IMR-90 (cell line): ENCODE measurements at regions not wholly inside any gene's neighbourhood (a gene's known extent, or its start where the extent isn't known, plus 50 kb on each side); places are given as distances from the start of the nearest gene placed in this dataset.

ENCODE experiments used
- ATAC-seq: fragments of 200-7000 bp; cut with Tn5 transposase; 2 replicates; pipeline ENCODE4 v1.9.1; 2020; ENCODE audit warnings: low read depth, mild to moderate bottlenecking, moderate library complexity
- BruUV-seq: library from RNA; stranded (reverse); fragments of 400-500 nt; replicated peaks from 2 replicates; lab custom pipeline; 2021; lab: Mats Ljungman, UMichigan
- CTCF ChIA-PET: fragments of 300-600 bp; formaldehyde crosslinking; extraction: SDS; loops from one replicate; lab custom pipeline; 2021; ENCODE audit warnings: antibody characterized with exemption; lab: Yijun Ruan, JAX
- POLR2A ChIA-PET: fragments of 300-600 bp; sonication (Branson Sonifier 250); formaldehyde crosslinking; loops from one replicate; lab custom pipeline; 2022; ENCODE audit warnings: antibody characterized with exemption; ENCODE audit not compliant: unreplicated experiment; lab: Charles Lee
- DNase-seq: peaks from one replicate; pipeline ENCODE4 v3.0.0; 2013
- H2AFZ ChIP-seq: replicated peaks from 2 replicates; pipeline ENCODE3; 2013; ENCODE audit warnings: low read length, mild to moderate bottlenecking; ENCODE audit not compliant: poor library complexity
- H2AK5ac ChIP-seq: 2 replicates; pipeline ENCODE4 v1.6.1; 2013; ENCODE audit warnings: low read depth, low read length, inconsistent platforms
- H2AK9ac ChIP-seq: replicated peaks from 2 replicates; pipeline ENCODE3; 2013; ENCODE audit warnings: mild to moderate bottlenecking, low read depth, low read length, moderate library complexity; ENCODE audit not compliant: poor library complexity
- H2BK120ac ChIP-seq: 2 replicates; pipeline ENCODE4 v1.6.1; 2013; ENCODE audit warnings: low read depth, low read length, inconsistent platforms
- H2BK15ac ChIP-seq: 3 replicates; pipeline ENCODE4 v1.6.1; 2013; ENCODE audit warnings: low read depth, low read length, inconsistent platforms
- H2BK20ac ChIP-seq: 2 replicates; pipeline ENCODE4 v1.6.1; 2013; ENCODE audit warnings: low read depth, mild to moderate bottlenecking, inconsistent platforms, low read length, moderate library complexity
- H2BK5ac ChIP-seq: 2 replicates; pipeline ENCODE4 v1.6.1; 2013; ENCODE audit warnings: mild to moderate bottlenecking, low read depth, low read length, inconsistent platforms; ENCODE audit not compliant: poor library complexity, severe bottlenecking
- H3K14ac ChIP-seq: replicated peaks from 2 replicates; pipeline ENCODE4 v1.6.1; 2013; ENCODE audit warnings: low read depth, low read length, inconsistent platforms
- H3K18ac ChIP-seq: 2 replicates; pipeline ENCODE4 v1.6.1; 2013; ENCODE audit warnings: low read depth, low read length, control low read depth
- H3K23ac ChIP-seq: 2 replicates; pipeline ENCODE4 v1.6.1; 2013; ENCODE audit warnings: low read depth, low read length, inconsistent platforms
- H3K27ac ChIP-seq: 2 replicates; pipeline ENCODE4 v1.5.1; 2013; ENCODE audit warnings: mild to moderate bottlenecking, control low read depth, low read length; ENCODE audit not compliant: insufficient read depth
- H3K27me3 ChIP-seq: 2 replicates; pipeline ENCODE4 v1.6.1; 2013; ENCODE audit warnings: low read length; ENCODE audit not compliant: control insufficient read depth, insufficient read depth
- H3K36me3 ChIP-seq: 2 replicates; pipeline ENCODE4 v1.6.1; 2013; ENCODE audit warnings: low read length, mixed read lengths; ENCODE audit not compliant: control insufficient read depth, insufficient read depth
- H3K4ac ChIP-seq: 2 replicates; pipeline ENCODE4 v1.6.1; 2013; ENCODE audit warnings: low read depth, low read length, inconsistent platforms
- H3K4me1 ChIP-seq: 2 replicates; pipeline ENCODE4 v1.6.1; 2013; ENCODE audit warnings: low read length, mixed read lengths; ENCODE audit not compliant: control insufficient read depth, insufficient read depth
- H3K4me2 ChIP-seq: 2 replicates; pipeline ENCODE4 v1.6.1; 2013; ENCODE audit warnings: low read depth, mild to moderate bottlenecking, control low read depth, low read length, moderate library complexity
- H3K4me3 ChIP-seq: 2 replicates; pipeline ENCODE4 v1.5.1; 2013; ENCODE audit warnings: low read depth, mild to moderate bottlenecking, control low read depth, low read length, moderate library complexity; ENCODE audit not compliant: insufficient read depth
- H3K56ac ChIP-seq: 2 replicates; pipeline ENCODE4 v1.6.1; 2013; ENCODE audit warnings: low read length, inconsistent platforms; ENCODE audit not compliant: insufficient read depth; ENCODE audit errors: extremely low read depth
- H3K79me1 ChIP-seq, 2 experiments: 2 replicates each; pipeline ENCODE4 v1.6.1; 2013; ENCODE audit warnings: low read length in 2 of 2, inconsistent platforms in 1 of 2, low read depth in 1 of 2
- H3K9ac ChIP-seq: 2 replicates; pipeline ENCODE4 v1.6.1; 2013; ENCODE audit warnings: low read depth, low read length, control low read depth
- H3K9me1 ChIP-seq: 2 replicates; pipeline ENCODE4 v1.6.1; 2013; ENCODE audit warnings: low read length, inconsistent platforms; ENCODE audit not compliant: insufficient read depth
- H3K9me3 ChIP-seq: 2 replicates; pipeline ENCODE4 v1.6.1; 2013; ENCODE audit warnings: low read length; ENCODE audit not compliant: control insufficient read depth, insufficient read depth
- H4K20me1 ChIP-seq: 2 replicates; pipeline ENCODE4 v1.6.1; 2013; ENCODE audit warnings: low read length, inconsistent platforms; ENCODE audit not compliant: insufficient read depth
- H4K5ac ChIP-seq: 2 replicates; pipeline ENCODE4 v1.6.1; 2013; ENCODE audit warnings: mild to moderate bottlenecking, low read depth, low read length, control low read depth
- H4K8ac ChIP-seq, 2 experiments: 2 replicates each; pipeline ENCODE4 v1.6.1; 2013; ENCODE audit warnings: low read depth in 2 of 2, low read length in 2 of 2, control low read depth in 1 of 2, inconsistent platforms in 1 of 2
- H4K91ac ChIP-seq: 2 replicates; pipeline ENCODE4 v1.6.1; 2013; ENCODE audit warnings: low read depth, low read length, inconsistent platforms; ENCODE audit not compliant: insufficient read depth
- BHLHE40 ChIP-seq: fragments of 150-350 bp; IDR thresholded peaks from 2 replicates; pipeline ENCODE4 v1.6.1; 2016; ENCODE audit warnings: mild to moderate bottlenecking, low read depth, low read length
- CTCF ChIP-seq: conservative IDR thresholded peaks from 2 replicates; pipeline ENCODE4 v1.5.1; 2012; ENCODE audit warnings: mild to moderate bottlenecking, low read depth, low read length, improper control_type of control experiment
- FOS ChIP-seq: fragments of 150-350 bp; IDR thresholded peaks from 2 replicates; pipeline ENCODE4 v1.6.1; 2016; ENCODE audit warnings: low read depth, low read length
- MAFK ChIP-seq: IDR thresholded peaks from 2 replicates; pipeline ENCODE4 v1.6.1; 2012; ENCODE audit warnings: low read depth, low read length, improper control_type of control experiment
- MAZ ChIP-seq: IDR thresholded peaks from 2 replicates; pipeline ENCODE4 v1.6.1; 2012; ENCODE audit warnings: low read depth, mild to moderate bottlenecking, low read length, improper control_type of control experiment, moderate library complexity, borderline replicate concordance
- MXI1 ChIP-seq: IDR thresholded peaks from 2 replicates; pipeline ENCODE4 v1.6.1; 2012; ENCODE audit warnings: low read depth, mild to moderate bottlenecking, low read length, moderate library complexity, borderline replicate concordance
- POLR2A ChIP-seq: IDR thresholded peaks from 2 replicates; pipeline ENCODE4 v1.6.1; 2012; ENCODE audit warnings: mild to moderate bottlenecking, low read depth, low read length
- RAD21 ChIP-seq: IDR thresholded peaks from 2 replicates; pipeline ENCODE4 v1.6.1; 2012; ENCODE audit warnings: low read length, improper control_type of control experiment
- RFX5 ChIP-seq: IDR thresholded peaks from 2 replicates; pipeline ENCODE4 v1.8.0; 2012; ENCODE audit warnings: low read depth, mild to moderate bottlenecking, low read length, moderate library complexity
- SMC3 ChIP-seq: fragments of 150-350 bp; IDR thresholded peaks from 2 replicates; pipeline ENCODE4 v1.6.1; 2016; ENCODE audit warnings: low read depth, mild to moderate bottlenecking, antibody characterized with exemption, low read length, moderate library complexity
- USF2 ChIP-seq: fragments of 150-350 bp; IDR thresholded peaks from 2 replicates; pipeline ENCODE4 v1.6.1; 2017; ENCODE audit warnings: mild to moderate bottlenecking, antibody characterized with exemption, low read length, low read depth
- WGBS, 2 experiments: methylation state at CpG; one replicate each; pipeline versions ENCODE4 v1.1.5 to v1.1.7; 2013; ENCODE audit warnings: missing lambda C conversion rate in 2 of 2; ENCODE audit not compliant: insufficient read length in 1 of 2; ENCODE audit errors: extremely low coverage in 2 of 2; 5-methylcytosine and 5-hydroxymethylcytosine counted together
- dilution Hi-C: fragments of 300-500 bp; cut with HindIII; formaldehyde crosslinking; loops from one replicate; pipeline ENCODE4 v1.14.3; 2018; ENCODE audit warnings: low sequenced_read_pairs; ENCODE audit not compliant: unreplicated experiment
- in situ Hi-C: fragments of 300-500 bp; cut with MboI; formaldehyde crosslinking; loops from 3 replicates; pipeline ENCODE4 v1.14.3; 2019; ENCODE audit warnings: low sequenced_read_pairs, inconsistent platforms, mixed read lengths
- intact Hi-C: fragments of 100-400 bp; cut with micrococcal nuclease; formaldehyde crosslinking; loops from 2 replicates; pipeline ENCODE4 v1.10.0; 2022

GRCh38 chr5:54608423-54609085, 91.0 kb downstream of the SNX18 start:
- Histone ChIP-seq H3K4me2 (no peak overlapping the region), H3K4me3 (no peak overlapping the region), H2AK5ac (peak overlapping the region; percentile 50), H3K9me3 (no peaks in the 10 kb centered on the region), H3K9ac (no peak overlapping the region), H3K18ac (0 out of 2 replicates have a peak overlapping the region, but pooled peaks have one; percentile 29), H2BK5ac (no peak overlapping the region), H2AFZ (no peak overlapping the region), H2BK120ac (no peak overlapping the region), H3K4me1 (peaks cover 13% of the 10 kb centered on the region), H4K8ac (no peak overlapping the region; a peak in 1 of 4 replicates), H3K9me1 (peaks cover 6% of the 10 kb centered on the region), H3K27me3 (no peaks in the 10 kb centered on the region), H3K36me3 (no peaks in the 10 kb centered on the region), H2BK20ac (peak overlapping the region; percentile 34; the same call in 1 of the 2 replicates), H3K27ac (no peak overlapping the region), H4K5ac (no peak overlapping the region; the same call in 1 of the 2 replicates), H3K56ac (no peak overlapping the region), H2BK15ac (no peak overlapping the region; the same call in 2 of the 3 replicates), H3K79me1 (no peaks in the 10 kb centered on the region), H2AK9ac (no peak overlapping the region), H4K91ac (no peak overlapping the region), H3K14ac (0 out of 2 replicates have a peak overlapping the region, but pooled peaks have one; percentile 1), H3K4ac (no peak overlapping the region; the same call in 1 of the 2 replicates), H3K23ac (no peak overlapping the region), H4K20me1 (no peaks in the 10 kb centered on the region)
- ChIA-PET CTCF (interaction anchor here (0.6 kb wide), 1 partner anchor 310 kb away, joined by 4 read pairs; no protein-coding TSS in a partner anchor), POLR2A (no interaction called here)
- ATAC-seq (peak; percentile 77), DNase-seq (peak; percentile 63)
- WGBS, 2 experiments, result 100% methylated on average over 1 of the region's 3 CpGs; no CpG with 5 or more reads in 1 of the 2 experiments
- no peak for TF ChIP-seq RFX5
- TF ChIP-seq POLR2A, result no peak
- no peak for TF ChIP-seq MXI1
- TF ChIP-seq FOS, result no peak
- no peak for TF ChIP-seq SMC3
- TF ChIP-seq RAD21, result no peak
- no peak for TF ChIP-seq CTCF
- TF ChIP-seq MAFK, result no peak
- TF ChIP-seq MAZ, result no peak
- no peak for TF ChIP-seq BHLHE40
- no peak for TF ChIP-seq USF2
- intact Hi-C loops (no loop called here), dilution Hi-C loops (no loop called here), in situ Hi-C loops (no loop called here)
- no TSS peak for BruUV-seq
